Progenitor cell of endocrine pancreas (in vitro differentiated cells): ENCODE measurements at regions not wholly inside any gene's neighbourhood (a gene's known extent, or its start where the extent isn't known, plus 50 kb on each side); places are given as distances from the start of the nearest gene placed in this dataset.
"Not testable (repeated sequence)": the region's sequence is repeated elsewhere in the genome, so short reads cannot be mapped to it uniquely, and the experiment has no call there.

Source experiments
- DNase-seq: peaks from one replicate; pipeline ENCODE4 v3.0.0; 2021; ENCODE audit warnings: low spot score; ENCODE audit not compliant: unreplicated experiment
- H3K27ac Mint-ChIP-seq: 2 replicates; pipeline ENCODE4 v1.8.0; 2021; ENCODE audit warnings: mild to moderate bottlenecking, moderate library complexity, mixed read lengths
- H3K27me3 Mint-ChIP-seq: 2 replicates; pipeline ENCODE4 v1.8.0; 2021; ENCODE audit warnings: mixed read lengths
- H3K36me3 Mint-ChIP-seq: 2 replicates; pipeline ENCODE4 v1.8.0; 2022; ENCODE audit warnings: mixed read lengths; ENCODE audit not compliant: insufficient read depth
- H3K4me1 Mint-ChIP-seq: 2 replicates; pipeline ENCODE4 v1.8.0; 2021; ENCODE audit warnings: low read depth, mixed read lengths
- H3K4me3 Mint-ChIP-seq: 2 replicates; pipeline ENCODE4 v1.8.0; 2021; ENCODE audit warnings: low read depth, mild to moderate bottlenecking, moderate library complexity, mixed read lengths
- H3K9me3 Mint-ChIP-seq: 2 replicates; pipeline ENCODE4 v1.8.0; 2021; ENCODE audit warnings: low read depth, mixed read lengths
- TF ChIP-seq, protein P1 (sequence below): fragments of 200-600 bp; sonication (generic); IDR thresholded peaks from one replicate; pipeline ENCODE4 v1.5.0; 2021; ENCODE audit warnings: antibody characterized with exemption, mild to moderate bottlenecking; ENCODE audit not compliant: unreplicated experiment

- Mint-ChIP-seq H3K4me3 (no peak overlapping the region), H3K4me1 (no peaks in the 10 kb centered on the region), H3K27me3 (no peaks in the 10 kb centered on the region), H3K9me3 (peaks cover 10% of the 10 kb centered on the region), H3K27ac (no peak overlapping the region), H3K36me3 (peaks cover 4% of the 10 kb centered on the region)
- TF ChIP-seq, protein P1, sequence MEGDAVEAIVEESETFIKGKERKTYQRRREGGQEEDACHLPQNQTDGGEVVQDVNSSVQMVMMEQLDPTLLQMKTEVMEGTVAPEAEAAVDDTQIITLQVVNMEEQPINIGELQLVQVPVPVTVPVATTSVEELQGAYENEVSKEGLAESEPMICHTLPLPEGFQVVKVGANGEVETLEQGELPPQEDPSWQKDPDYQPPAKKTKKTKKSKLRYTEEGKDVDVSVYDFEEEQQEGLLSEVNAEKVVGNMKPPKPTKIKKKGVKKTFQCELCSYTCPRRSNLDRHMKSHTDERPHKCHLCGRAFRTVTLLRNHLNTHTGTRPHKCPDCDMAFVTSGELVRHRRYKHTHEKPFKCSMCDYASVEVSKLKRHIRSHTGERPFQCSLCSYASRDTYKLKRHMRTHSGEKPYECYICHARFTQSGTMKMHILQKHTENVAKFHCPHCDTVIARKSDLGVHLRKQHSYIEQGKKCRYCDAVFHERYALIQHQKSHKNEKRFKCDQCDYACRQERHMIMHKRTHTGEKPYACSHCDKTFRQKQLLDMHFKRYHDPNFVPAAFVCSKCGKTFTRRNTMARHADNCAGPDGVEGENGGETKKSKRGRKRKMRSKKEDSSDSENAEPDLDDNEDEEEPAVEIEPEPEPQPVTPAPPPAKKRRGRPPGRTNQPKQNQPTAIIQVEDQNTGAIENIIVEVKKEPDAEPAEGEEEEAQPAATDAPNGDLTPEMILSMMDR, result no peak
- DNase-seq, result no peak
Measured at GRCh38 chr6:121731381-121731780, 295.9 kb downstream of the GJA1 start.

DNA sequence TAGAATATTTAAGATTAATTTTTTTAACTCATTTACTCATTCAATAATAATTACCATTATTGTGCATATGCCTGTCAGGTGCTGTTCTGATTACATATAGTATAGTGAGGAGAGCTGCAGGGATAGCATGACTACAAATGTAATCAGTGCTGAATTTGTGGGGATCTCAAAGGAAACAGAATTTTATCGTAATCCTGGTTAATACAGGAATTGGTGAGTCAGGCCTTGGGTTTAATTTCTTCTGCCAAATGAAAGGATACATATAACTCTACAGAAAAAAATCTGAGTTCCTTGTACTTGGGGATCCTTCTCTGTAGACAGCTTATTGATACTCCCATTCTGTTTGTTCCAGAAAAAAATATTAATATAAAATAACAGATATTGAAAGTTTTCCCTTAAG, 297.2 kb downstream of the GJA1 start:
- H3K4me1 Mint-ChIP-seq, result no peaks in the 10 kb centered on the region
- no peak for DNase-seq
- TF ChIP-seq, protein P1, result no peak
- peaks cover 4% of the 10 kb centered on the region for H3K36me3 Mint-ChIP-seq
- H3K27me3 Mint-ChIP-seq, result no peaks in the 10 kb centered on the region
- H3K27ac Mint-ChIP-seq, result no peak overlapping the region
- peaks cover 10% of the 10 kb centered on the region for H3K9me3 Mint-ChIP-seq
- H3K4me3 Mint-ChIP-seq, result no peak overlapping the region

GRCh38 chr6:121733234-121733633, 297.8 kb downstream of the GJA1 start:
- Mint-ChIP-seq H3K4me1 (no peaks in the 10 kb centered on the region), H3K9me3 (peaks cover 10% of the 10 kb centered on the region), H3K4me3 (no peak overlapping the region), H3K27ac (no peak overlapping the region), H3K27me3 (no peaks in the 10 kb centered on the region), H3K36me3 (peaks cover 4% of the 10 kb centered on the region)
- DNase-seq, result no peak
- TF ChIP-seq, protein P1, result no peak

GRCh38 chr6:121740188-121740587, 304.7 kb downstream of the GJA1 start:
- not testable (repeated sequence) for H3K4me1 Mint-ChIP-seq, H3K27ac Mint-ChIP-seq, H3K36me3 Mint-ChIP-seq, DNase-seq, H3K9me3 Mint-ChIP-seq, H3K4me3 Mint-ChIP-seq, H3K27me3 Mint-ChIP-seq

DNA sequence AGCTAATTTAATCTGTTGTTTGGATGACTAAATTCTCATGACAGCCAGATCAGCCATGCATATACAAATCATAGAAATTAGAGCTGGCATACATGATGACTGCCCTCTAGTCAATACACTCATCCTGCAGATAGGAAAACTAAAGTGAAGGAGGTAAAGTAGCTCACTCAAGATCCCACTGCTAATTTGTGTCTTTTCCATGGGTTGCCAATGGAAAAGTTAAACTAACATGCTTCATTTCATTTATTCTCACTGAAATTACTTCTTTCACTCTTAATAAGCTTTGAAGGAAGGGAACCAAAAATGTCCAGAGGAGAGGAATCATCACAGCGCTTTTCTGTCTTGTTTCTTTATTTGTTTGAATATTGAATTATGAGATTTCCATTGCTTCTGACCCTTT, 308.2 kb downstream of the GJA1 start:
- Mint-ChIP-seq H3K4me3 (no peak overlapping the region), H3K27me3 (no peaks in the 10 kb centered on the region), H3K27ac (no peak overlapping the region), H3K4me1 (no peaks in the 10 kb centered on the region), H3K36me3 (no peaks in the 10 kb centered on the region), H3K9me3 (peaks cover 3% of the 10 kb centered on the region)
- no peak for DNase-seq
- TF ChIP-seq, protein P1, result no peak

GRCh38 chr6:121748376-121748775, 312.9 kb downstream of the GJA1 start:
- TF ChIP-seq, protein P1, result no peak
- H3K27me3 Mint-ChIP-seq, result no peaks in the 10 kb centered on the region
- no peaks in the 10 kb centered on the region for H3K4me1 Mint-ChIP-seq
- H3K9me3 Mint-ChIP-seq, result no peaks in the 10 kb centered on the region
- H3K4me3 Mint-ChIP-seq, result no peak overlapping the region
- H3K36me3 Mint-ChIP-seq, result no peaks in the 10 kb centered on the region
- H3K27ac Mint-ChIP-seq, result no peak overlapping the region
- DNase-seq, result no peak
